SK-N-MC (cell line): ENCODE measurements at regions not wholly inside any gene's neighbourhood (a gene's known extent, or its start where the extent isn't known, plus 50 kb on each side); places are given as distances from the start of the nearest gene placed in this dataset.

Source experiments
- EZH2 ChIP-seq: fragments of 200-600 bp; sonication (generic); IDR thresholded peaks from one replicate; pipeline ENCODE4 v1.6.1; 2017; ENCODE audit warnings: antibody characterized with exemption
- POLR2AphosphoS5 ChIP-seq: IDR thresholded peaks from 2 replicates; pipeline ENCODE4 v1.6.1; 2012; ENCODE audit warnings: mild to moderate bottlenecking, low read depth, low read length, borderline replicate concordance

DNA sequence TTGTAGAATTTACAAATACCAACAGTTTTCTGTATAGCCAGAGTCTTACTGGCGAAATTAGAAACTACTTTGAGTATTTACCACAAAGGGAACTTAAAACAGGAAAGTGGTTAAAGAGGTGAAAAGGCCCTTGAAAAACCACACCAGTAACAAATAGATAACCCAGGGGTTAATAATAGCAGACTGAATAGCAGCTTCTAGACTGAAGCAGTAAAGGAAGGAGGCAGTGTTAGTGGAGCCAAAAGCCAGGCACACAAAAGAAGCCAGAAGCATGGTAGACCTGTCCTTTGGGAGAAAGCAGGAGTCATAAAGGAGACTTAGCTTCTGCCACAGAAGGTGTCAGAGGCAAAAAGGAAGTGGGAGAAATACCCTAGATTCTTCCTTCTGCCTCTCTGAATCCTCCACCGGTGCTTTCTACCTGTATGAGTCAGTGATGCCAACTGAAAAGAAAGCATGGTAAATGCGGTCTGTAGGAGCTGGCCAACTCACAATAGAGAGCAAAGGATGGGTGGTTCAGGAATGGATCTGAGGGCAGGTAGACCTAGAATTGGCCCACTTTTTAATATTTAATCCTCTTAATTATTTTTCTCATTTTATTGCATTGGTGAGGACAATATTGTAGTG lies 97.3 kb downstream of the ARL6IP6 start:
- no peak for TF ChIP-seq POLR2AphosphoS5
- TF ChIP-seq EZH2 = no peak
